Mesendoderm (in vitro differentiated cells): ENCODE measurements at regions not wholly inside any gene's neighbourhood (a gene's known extent, or its start where the extent isn't known, plus 50 kb on each side); places are given as distances from the start of the nearest gene placed in this dataset.

Source experiments
- DNase-seq: peaks from one replicate; pipeline ENCODE4 v3.0.0; 2013
- H2AK5ac ChIP-seq: 2 replicates; pipeline ENCODE4 v1.6.1; 2013; ENCODE audit warnings: low read length, inconsistent platforms
- H2BK120ac ChIP-seq: 2 replicates; pipeline ENCODE4 v1.6.1; 2013; ENCODE audit warnings: low read depth, mild to moderate bottlenecking, low read length, moderate library complexity, mixed read lengths
- H2BK15ac ChIP-seq: replicated peaks from 2 replicates; pipeline ENCODE4 v1.6.1; 2013; ENCODE audit warnings: low read depth, mild to moderate bottlenecking, moderate library complexity
- H2BK5ac ChIP-seq: 2 replicates; pipeline ENCODE4 v1.6.1; 2013; ENCODE audit warnings: low read length, inconsistent platforms
- H3K18ac ChIP-seq: 2 replicates; pipeline ENCODE4 v1.6.1; 2013; ENCODE audit warnings: mild to moderate bottlenecking, low read length, mixed read lengths
- H3K23ac ChIP-seq: one replicate; pipeline ENCODE4 v1.6.1; 2013; ENCODE audit warnings: low read length
- H3K27ac ChIP-seq: 2 replicates; pipeline ENCODE4 v1.5.1; 2013; ENCODE audit warnings: low read depth, mild to moderate bottlenecking, inconsistent platforms, low read length, moderate library complexity
- H3K27me3 ChIP-seq: 2 replicates; pipeline ENCODE4 v1.6.1; 2013; ENCODE audit warnings: low read length, control low read depth, mild to moderate bottlenecking, inconsistent platforms; ENCODE audit not compliant: insufficient read depth, poor library complexity
- H3K36me3 ChIP-seq: 2 replicates; pipeline ENCODE4 v1.6.1; 2013; ENCODE audit warnings: low read length, inconsistent platforms; ENCODE audit not compliant: control insufficient read depth, insufficient read depth
- H3K4ac ChIP-seq: one replicate; pipeline ENCODE4 v1.6.1; 2013; ENCODE audit warnings: low read depth, mild to moderate bottlenecking, low read length, moderate library complexity
- H3K4me1 ChIP-seq: 2 replicates; pipeline ENCODE4 v1.6.1; 2013; ENCODE audit warnings: low read depth, low read length, inconsistent platforms; ENCODE audit not compliant: control insufficient read depth
- H3K4me2 ChIP-seq: 2 replicates; pipeline ENCODE4 v1.6.1; 2013; ENCODE audit warnings: low read length
- H3K4me3 ChIP-seq: 2 replicates; pipeline ENCODE4 v1.5.1; 2013; ENCODE audit warnings: mild to moderate bottlenecking, low read length
- H3K56ac ChIP-seq: one replicate; pipeline ENCODE4 v1.6.1; 2013; ENCODE audit warnings: low read length
- H3K79me1 ChIP-seq: 2 replicates; pipeline ENCODE4 v1.6.1; 2013; ENCODE audit warnings: low read length, inconsistent platforms
- H3K79me2 ChIP-seq: 2 replicates; pipeline ENCODE4 v1.6.1; 2013; ENCODE audit warnings: mild to moderate bottlenecking, low read length; ENCODE audit not compliant: control insufficient read depth, insufficient read depth
- H3K9ac ChIP-seq: 2 replicates; pipeline ENCODE4 v1.6.1; 2013; ENCODE audit warnings: low read length, inconsistent platforms
- H4K5ac ChIP-seq: one replicate; pipeline ENCODE4 v1.6.1; 2013; ENCODE audit warnings: low read length
- H4K8ac ChIP-seq: one replicate; pipeline ENCODE4 v1.6.1; 2013; ENCODE audit warnings: low read depth, mild to moderate bottlenecking, control low read depth, low read length, moderate library complexity
- WGBS: extraction: QIAGEN DNeasy Blood & Tissue Kit; methylation state at CpG from one replicate; pipeline ENCODE4 v1.1.7; 2013; ENCODE audit warnings: low lambda C conversion rate, missing lambda C conversion rate; ENCODE audit not compliant: insufficient coverage; ENCODE audit errors: extremely low coverage; 5-methylcytosine and 5-hydroxymethylcytosine counted together

- Histone ChIP-seq H3K56ac (no peak overlapping the region), H3K27ac (no peak overlapping the region), H3K79me2 (no peaks in the 10 kb centered on the region), H4K8ac (no peak overlapping the region), H3K18ac (no peak overlapping the region), H3K23ac (no peak overlapping the region), H3K9ac (no peak overlapping the region), H2AK5ac (no peak overlapping the region), H2BK15ac (no peak overlapping the region), H3K4ac (no peak overlapping the region), H3K36me3 (no peaks in the 10 kb centered on the region), H3K79me1 (no peaks in the 10 kb centered on the region), H2BK120ac (no peak overlapping the region), H3K27me3 (no peaks in the 10 kb centered on the region), H4K5ac (no peak overlapping the region), H3K4me3 (no peak overlapping the region), H3K4me2 (no peak overlapping the region), H2BK5ac (no peak overlapping the region), H3K4me1 (no peaks in the 10 kb centered on the region)
- WGBS = no CpG with 5 or more reads among the region's 6 CpGs
- peak; percentile 17 for DNase-seq
Observed at GRCh38 chr7:116139007-116139406, 71.3 kb upstream of the TES start.

- H3K27me3 ChIP-seq = no peaks in the 10 kb centered on the region
- H4K8ac ChIP-seq = no peak overlapping the region
- H3K9ac ChIP-seq = no peak overlapping the region
- H3K79me1 ChIP-seq = no peaks in the 10 kb centered on the region
- H2AK5ac ChIP-seq = no peak overlapping the region
- H2BK5ac ChIP-seq = no peak overlapping the region
- no peak overlapping the region for H3K23ac ChIP-seq
- H4K5ac ChIP-seq = no peak overlapping the region
- H3K4ac ChIP-seq = no peak overlapping the region
- no peaks in the 10 kb centered on the region for H3K36me3 ChIP-seq
- H3K27ac ChIP-seq = no peak overlapping the region
- DNase-seq = no peak
- no peak overlapping the region for H3K18ac ChIP-seq
- no peaks in the 10 kb centered on the region for H3K79me2 ChIP-seq
- H3K56ac ChIP-seq = no peak overlapping the region
- no peaks in the 10 kb centered on the region for H3K4me1 ChIP-seq
- H3K4me2 ChIP-seq = no peak overlapping the region
- no peak overlapping the region for H3K4me3 ChIP-seq
- H2BK15ac ChIP-seq = no peak overlapping the region
- no peak overlapping the region for H2BK120ac ChIP-seq
Observed at GRCh38 chr7:116139807-116140206, 70.5 kb upstream of the TES start.

GRCh38 chr7:116142374-116142773 is 68.0 kb upstream of the TES start:
- Histone ChIP-seq H3K23ac (no peak overlapping the region), H3K4ac (no peak overlapping the region), H2BK15ac (no peak overlapping the region), H3K79me1 (no peaks in the 10 kb centered on the region), H3K4me2 (no peak overlapping the region), H3K4me1 (no peaks in the 10 kb centered on the region), H2BK120ac (no peak overlapping the region), H3K4me3 (no peak overlapping the region), H3K18ac (no peak overlapping the region), H2AK5ac (no peak overlapping the region), H3K9ac (no peak overlapping the region), H3K36me3 (no peaks in the 10 kb centered on the region), H4K8ac (no peak overlapping the region), H3K27ac (no peak overlapping the region), H3K79me2 (no peaks in the 10 kb centered on the region), H3K27me3 (no peaks in the 10 kb centered on the region), H3K56ac (no peak overlapping the region), H2BK5ac (no peak overlapping the region), H4K5ac (no peak overlapping the region)
- DNase-seq = no peak
- WGBS = no CpG with 5 or more reads among the region's 1 CpG

GRCh38 chr7:116142850-116143249 is 67.5 kb upstream of the TES start:
- Histone ChIP-seq H2AK5ac (no peak overlapping the region), H2BK5ac (no peak overlapping the region), H3K4me2 (no peak overlapping the region), H2BK120ac (no peak overlapping the region), H4K5ac (no peak overlapping the region), H3K23ac (no peak overlapping the region), H3K79me2 (no peaks in the 10 kb centered on the region), H3K27ac (no peak overlapping the region), H3K4me3 (no peak overlapping the region), H3K79me1 (no peaks in the 10 kb centered on the region), H2BK15ac (no peak overlapping the region), H3K18ac (no peak overlapping the region), H3K27me3 (no peaks in the 10 kb centered on the region), H3K56ac (no peak overlapping the region), H3K36me3 (no peaks in the 10 kb centered on the region), H4K8ac (no peak overlapping the region), H3K9ac (no peak overlapping the region), H3K4me1 (no peaks in the 10 kb centered on the region), H3K4ac (no peak overlapping the region)
- WGBS = no CpG with 5 or more reads among the region's 6 CpGs
- no peak for DNase-seq

- Histone ChIP-seq H4K5ac (no peak overlapping the region), H2BK15ac (no peak overlapping the region), H3K79me2 (no peaks in the 10 kb centered on the region), H3K4me2 (no peak overlapping the region), H3K56ac (no peak overlapping the region), H3K9ac (no peak overlapping the region), H3K18ac (no peak overlapping the region), H3K27me3 (no peaks in the 10 kb centered on the region), H3K4me1 (no peaks in the 10 kb centered on the region), H4K8ac (no peak overlapping the region), H3K79me1 (no peaks in the 10 kb centered on the region), H3K27ac (no peak overlapping the region), H2BK5ac (no peak overlapping the region), H3K4me3 (no peak overlapping the region), H2BK120ac (no peak overlapping the region), H2AK5ac (no peak overlapping the region), H3K36me3 (no peaks in the 10 kb centered on the region), H3K4ac (no peak overlapping the region), H3K23ac (no peak overlapping the region)
- no CpG with 5 or more reads among the region's 2 CpGs for WGBS
- no peak for DNase-seq
Observed at GRCh38 chr7:116145245-116145852, 65.0 kb upstream of the TES start.

- no peak overlapping the region for H3K23ac ChIP-seq
- no peak overlapping the region for H3K56ac ChIP-seq
- H3K9ac ChIP-seq = no peak overlapping the region
- no peak overlapping the region for H2BK120ac ChIP-seq
- no peak overlapping the region for H2BK5ac ChIP-seq
- no peak overlapping the region for H3K4me3 ChIP-seq
- H3K4me2 ChIP-seq = no peak overlapping the region
- H3K27me3 ChIP-seq = no peaks in the 10 kb centered on the region
- no CpG with 5 or more reads among the region's 3 CpGs for WGBS
- H2BK15ac ChIP-seq = no peak overlapping the region
- H3K18ac ChIP-seq = no peak overlapping the region
- no peak overlapping the region for H4K5ac ChIP-seq
- no peak overlapping the region for H2AK5ac ChIP-seq
- no peak for DNase-seq
- no peaks in the 10 kb centered on the region for H3K4me1 ChIP-seq
- H3K79me1 ChIP-seq = no peaks in the 10 kb centered on the region
- H3K79me2 ChIP-seq = no peaks in the 10 kb centered on the region
- H4K8ac ChIP-seq = no peak overlapping the region
- no peak overlapping the region for H3K27ac ChIP-seq
- no peaks in the 10 kb centered on the region for H3K36me3 ChIP-seq
- no peak overlapping the region for H3K4ac ChIP-seq
Observed at GRCh38 chr7:116148108-116148507, 62.2 kb upstream of the TES start.
